ENCODE measurements at regions not wholly inside any gene's neighbourhood (a gene's known extent, or its start where the extent isn't known, plus 50 kb on each side); places are given as distances from the start of the nearest gene placed in this dataset.

DNA sequence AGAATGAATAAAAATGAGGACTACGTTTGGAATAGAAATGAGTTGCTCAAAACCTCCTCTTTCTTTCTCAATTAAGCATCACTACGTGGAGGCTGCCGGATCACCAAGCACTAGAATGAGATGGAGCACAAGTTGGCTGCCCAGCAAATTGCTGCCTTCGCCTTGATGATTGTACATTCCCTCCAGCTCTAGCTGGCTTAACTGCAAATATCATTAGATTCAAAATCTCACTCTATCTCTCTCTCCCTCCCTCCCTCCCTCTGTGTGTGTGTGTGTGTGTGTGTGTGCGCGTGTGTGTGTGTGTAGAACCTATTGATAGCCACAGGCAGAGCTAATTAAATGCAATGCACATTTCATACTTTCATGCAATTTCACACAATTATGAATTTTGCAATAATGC is 310.7 kb upstream of the CDH4 start:
- intact Hi-C loops (cut with DNase I): no loop called here
- DNase-seq (ENCODE audit: low spot score): no peak

DNA sequence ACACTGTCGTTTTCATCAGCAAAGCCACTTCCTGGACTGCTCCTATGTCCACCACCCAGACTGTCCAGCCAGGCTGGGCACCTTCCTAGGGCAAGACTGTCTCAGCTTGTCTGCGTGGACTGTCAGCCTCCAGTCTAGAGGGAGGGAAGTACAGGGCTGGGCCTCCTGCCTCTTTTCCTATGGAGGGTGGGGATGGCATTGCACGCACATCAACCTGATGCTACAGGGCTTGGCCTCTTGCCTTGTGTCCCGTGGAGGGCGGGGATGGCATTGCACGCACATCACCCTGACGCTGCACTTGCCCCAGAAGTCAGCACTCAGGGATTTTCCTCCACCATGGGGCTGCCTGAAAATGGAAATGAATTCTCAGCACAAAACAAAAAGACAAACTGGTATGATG is 304.2 kb upstream of the CDH4 start:
- DNase-seq (ENCODE audit: low spot score): no peak
- intact Hi-C loops (cut with DNase I): no loop called here

DNA sequence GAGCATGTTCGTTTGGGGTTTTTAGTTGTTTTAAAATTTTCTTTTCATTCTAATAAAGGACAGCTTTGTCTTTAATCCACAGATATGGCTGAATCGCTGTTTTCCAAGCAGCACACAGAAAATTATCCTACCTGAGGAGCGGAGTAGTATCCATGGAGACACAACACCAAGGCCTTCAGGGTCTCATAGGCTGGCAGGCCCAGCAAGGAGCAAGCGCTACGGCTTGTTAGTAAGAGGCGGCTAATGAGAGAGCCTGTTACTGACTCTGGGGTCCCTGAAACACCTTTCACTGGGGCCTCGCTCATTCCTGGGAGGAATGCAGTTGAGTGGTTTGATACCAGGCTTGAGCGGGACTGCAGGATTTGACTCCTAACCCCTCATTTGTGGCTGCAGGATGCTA is 303.8 kb upstream of the CDH4 start:
- DNase-seq (ENCODE audit: low spot score): no peak
- intact Hi-C loops (cut with DNase I): no loop called here

DNA sequence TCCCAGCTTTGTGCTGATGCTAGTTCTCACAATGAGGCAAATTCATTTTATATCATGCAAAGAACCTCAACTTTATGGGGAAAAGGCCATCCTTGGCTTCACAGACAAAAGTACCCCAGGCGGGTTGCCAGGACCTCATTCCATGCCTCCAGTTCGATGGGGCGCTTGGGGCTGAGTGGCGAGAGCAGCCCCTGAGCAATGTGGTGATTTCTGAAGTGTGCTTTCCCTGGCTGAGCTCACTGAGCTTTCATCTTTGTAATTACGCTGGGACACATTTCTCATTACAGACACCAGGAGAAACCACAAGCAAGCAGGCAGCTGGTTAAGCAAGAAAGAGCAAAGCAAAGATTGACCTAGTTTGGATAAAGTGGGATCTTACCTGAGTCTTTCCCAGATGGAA is 301.5 kb upstream of the CDH4 start:
- no peak for DNase-seq (ENCODE audit: low spot score)
- intact Hi-C loops (cut with DNase I): no loop called here

DNA sequence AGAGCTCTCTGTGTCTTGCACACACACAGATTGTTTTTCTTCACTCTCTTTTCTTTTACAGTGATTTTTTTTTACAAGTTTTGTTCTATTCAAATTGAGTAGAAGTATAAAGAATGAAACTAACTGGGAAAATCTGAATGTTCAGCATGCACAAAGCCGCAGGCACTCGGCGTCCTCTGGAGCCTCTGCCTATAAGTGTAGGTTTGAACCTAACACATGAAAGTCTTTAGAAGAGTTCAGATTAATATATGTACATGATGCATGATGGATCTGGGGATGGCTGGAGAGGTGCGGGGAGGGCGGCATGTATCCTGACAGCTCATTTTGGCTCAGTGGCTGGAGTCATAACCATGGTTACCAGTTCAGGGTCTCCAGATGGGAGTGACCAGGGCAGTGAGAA is 301.1 kb upstream of the CDH4 start:
- DNase-seq (ENCODE audit: low spot score): no peak
- intact Hi-C loops (cut with DNase I): no loop called here

DNA sequence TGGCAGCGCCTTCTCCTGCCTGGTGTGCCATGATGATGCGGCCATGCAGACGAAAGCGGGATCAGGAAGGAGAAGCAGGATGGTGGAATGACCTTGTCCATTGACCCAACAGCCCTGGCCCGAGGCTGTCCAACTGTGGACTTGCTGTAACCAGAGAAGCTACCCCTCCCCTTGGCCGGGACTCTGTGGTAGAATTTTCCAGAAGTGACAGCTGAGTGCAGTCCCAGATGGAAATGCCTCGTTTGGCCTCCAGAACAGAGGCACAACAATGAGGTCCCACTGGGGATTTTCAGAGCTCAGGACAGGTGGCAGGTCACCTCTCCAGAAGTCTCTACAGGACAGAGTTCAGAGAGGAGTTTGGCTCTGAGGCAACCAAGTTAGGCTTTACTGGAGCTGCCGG is 299.2 kb upstream of the CDH4 start:
- intact Hi-C loops (cut with DNase I): no loop called here
- no peak for DNase-seq (ENCODE audit: low spot score)

DNA sequence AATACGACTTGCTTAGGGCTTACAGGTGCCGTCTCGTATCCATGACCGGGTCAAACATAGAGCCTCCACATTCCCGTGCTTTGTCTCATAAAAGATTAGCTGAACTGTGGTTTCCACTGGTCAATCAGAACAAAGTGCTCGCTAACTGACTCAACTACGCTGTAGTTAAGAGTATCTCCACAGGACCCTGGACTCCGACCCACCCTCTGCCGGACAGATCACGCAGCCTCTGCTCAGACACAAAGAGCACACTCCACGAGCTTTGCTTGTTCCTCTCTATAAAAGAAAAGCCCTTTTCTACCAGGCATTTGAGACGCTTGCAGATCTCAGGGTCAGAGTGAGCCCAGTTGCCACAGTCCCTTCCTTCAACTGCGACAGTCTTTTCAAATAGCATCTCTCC is 298.7 kb upstream of the CDH4 start:
- DNase-seq (ENCODE audit: low spot score): no peak
- intact Hi-C loops (cut with DNase I): no loop called here

DNA sequence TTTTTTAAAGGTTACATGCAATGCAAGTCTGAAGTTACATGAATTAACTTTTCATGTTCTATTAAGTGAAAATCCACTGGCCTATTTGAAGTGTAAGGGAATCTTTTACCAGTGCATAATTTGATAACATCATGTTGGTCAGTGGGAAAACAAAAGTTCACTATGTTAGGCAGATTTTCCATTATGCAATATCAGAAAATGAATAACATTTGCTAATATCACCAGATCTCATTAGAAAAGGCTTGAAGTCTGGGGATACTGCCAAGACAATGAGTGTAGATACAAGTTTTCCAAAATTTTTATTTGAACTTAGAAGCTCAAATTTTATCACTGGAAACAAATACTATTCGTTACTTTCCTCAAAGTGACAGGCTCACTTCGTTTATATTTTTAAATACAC is 296.4 kb upstream of the CDH4 start:
- DNase-seq (ENCODE audit: low spot score): no peak
- intact Hi-C loops (cut with DNase I): no loop called here

DNA sequence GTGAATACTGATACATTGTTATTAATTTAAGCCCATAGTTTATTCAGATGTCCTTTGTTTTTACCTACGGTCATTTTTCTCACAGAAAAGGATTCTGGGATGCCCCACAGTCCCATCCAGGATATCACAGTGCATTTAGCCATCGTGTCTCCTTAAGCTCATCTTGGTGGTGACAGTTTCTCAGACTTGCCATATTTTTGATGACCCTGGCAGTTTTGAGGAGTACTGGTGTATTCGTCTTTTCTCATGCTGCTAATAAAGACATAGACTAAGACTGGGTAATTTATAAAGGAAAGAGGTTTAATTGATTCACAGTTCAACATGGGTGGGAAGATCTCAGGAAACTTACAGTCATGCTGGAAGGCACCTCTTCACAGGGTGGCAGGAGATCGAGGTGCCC is 295.9 kb upstream of the CDH4 start:
- DNase-seq (ENCODE audit: low spot score): no peak
- intact Hi-C loops (cut with DNase I): no loop called here

DNA sequence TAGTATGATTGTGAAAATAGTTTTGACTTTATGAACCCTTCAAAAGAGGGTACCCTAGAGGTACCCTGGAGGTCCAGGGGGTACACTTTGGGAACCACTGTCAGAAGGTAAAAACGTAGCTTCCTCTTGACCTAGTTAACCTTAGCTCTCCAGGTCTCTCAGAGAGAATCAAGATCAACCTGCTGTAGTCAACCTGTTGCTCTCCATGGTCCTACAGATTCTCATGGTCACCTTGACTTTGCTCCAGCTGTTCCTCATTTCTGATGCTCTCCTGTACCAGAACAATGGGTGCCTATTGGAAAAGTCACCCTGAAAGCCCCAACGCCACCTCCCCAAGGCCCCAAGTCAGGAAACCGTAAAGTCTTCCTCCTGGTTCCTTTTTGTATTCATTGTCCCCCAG is 294.4 kb upstream of the CDH4 start:
- no peak for DNase-seq (ENCODE audit: low spot score)
- intact Hi-C loops (cut with DNase I): no loop called here

DNA sequence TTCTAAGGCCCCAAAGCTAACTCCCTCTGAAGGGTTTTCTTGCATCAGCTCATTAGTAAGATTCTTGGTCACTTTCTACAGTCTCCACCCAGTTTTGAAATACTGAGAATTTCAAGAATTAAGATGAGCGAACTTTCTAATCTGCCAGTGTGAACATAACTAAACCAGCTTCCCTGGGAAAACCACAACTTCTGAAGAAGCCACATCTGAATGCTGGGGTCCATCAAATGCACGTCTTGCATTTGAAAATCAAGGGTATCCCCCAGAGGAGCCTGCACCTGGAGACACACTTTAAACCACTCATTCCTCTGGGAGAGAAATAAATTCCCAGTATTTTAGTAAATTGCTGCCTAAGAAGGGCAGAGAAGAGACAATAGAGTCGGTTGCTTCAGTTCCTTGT is 292.1 kb upstream of the CDH4 start:
- no peak for DNase-seq (ENCODE audit: low spot score)
- intact Hi-C loops (cut with DNase I): no loop called here

DNA sequence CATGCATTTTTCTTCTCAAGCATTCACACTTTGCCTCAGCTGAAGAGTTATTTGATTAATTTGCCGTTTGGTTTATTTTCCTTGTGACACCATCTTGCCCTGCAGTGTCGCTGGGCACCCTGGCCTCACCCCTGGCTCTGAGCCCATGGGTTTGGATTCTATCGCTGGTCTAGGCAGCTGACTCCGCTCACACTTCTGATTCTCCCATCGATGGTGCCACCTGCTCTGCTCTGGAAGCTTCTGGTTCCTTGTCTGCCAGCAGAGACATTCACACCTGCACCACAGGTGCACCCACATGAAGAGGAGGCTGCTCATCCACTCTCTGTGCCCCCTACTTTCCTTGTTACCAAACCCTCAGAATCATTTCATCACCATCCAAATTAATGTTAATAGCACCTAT is 291.6 kb upstream of the CDH4 start:
- intact Hi-C loops (cut with DNase I): no loop called here
- DNase-seq (ENCODE audit: low spot score): no peak

DNA sequence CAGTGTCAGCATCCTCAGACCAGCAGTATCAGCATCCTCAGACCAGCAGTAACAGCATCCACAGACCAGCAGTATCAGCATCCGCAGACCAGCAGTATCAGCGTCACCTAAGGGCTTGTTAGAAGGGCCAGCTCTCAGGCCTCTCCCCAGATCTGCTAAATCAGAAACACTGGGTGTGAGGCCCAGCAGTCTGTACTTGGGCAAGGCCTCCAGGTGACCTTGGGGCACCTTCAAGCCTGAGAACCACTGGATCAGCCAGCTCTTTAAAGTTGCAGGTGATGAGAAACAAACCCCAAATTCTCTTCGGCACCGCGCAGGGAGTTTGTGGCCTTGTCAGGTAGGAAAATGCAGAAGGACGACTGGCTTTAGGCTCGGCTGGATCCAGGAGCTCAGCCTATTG is 290.5 kb upstream of the CDH4 start:
- intact Hi-C loops (cut with DNase I): no loop called here
- DNase-seq (ENCODE audit: low spot score): no peak

DNA sequence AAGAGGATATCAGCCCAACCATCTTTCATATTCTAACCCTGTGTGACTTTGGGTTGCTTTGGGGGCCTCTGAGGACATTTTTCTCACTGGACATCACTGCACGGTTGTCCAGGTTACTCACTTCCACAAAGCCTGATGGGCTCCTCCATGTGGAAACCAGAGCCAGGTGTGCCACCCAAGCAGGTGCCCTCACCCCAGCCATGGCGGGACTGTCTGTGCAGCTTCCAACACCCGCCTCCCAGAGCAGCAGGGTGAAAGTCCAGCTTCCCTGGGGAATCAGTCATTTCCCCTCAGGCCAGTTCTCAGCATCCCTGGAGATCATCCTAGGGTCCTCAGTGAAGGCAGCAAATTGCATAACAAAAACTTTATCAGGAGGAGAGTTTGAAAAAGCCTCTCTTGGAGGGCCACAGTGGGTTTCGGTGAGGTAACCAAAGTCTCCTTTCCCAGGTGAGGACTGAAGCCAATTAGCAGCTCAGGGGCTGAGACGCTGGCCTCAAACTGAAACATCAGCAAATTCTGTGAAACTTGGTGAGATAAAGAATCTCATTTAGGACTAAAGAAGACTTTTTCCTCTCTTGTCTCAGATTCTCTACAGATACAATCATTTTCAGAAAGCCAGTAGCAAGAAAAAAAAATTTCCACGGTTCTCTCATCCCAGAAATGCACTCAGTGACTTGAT is 289.6 kb upstream of the CDH4 start:
- intact Hi-C loops (cut with DNase I): no loop called here
- no peak for DNase-seq (ENCODE audit: low spot score)

DNA sequence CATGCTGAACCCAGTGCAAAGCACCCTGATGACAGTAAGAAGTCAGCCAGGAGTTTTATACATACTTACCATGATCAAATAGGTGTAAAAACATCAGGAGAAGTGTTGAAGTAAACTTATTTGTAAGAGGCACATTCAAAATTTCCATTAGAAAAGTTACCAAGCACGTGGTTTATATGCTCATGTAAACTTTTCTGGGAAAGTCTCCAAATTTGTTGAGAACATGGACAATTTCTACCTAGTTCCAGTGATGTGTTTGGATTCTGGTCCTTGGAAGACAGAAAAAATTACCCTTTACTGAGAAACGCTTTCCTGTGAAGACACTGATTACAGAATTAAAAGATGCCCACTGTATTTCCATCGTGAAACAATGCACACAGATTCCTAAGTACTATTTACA is 288.9 kb upstream of the CDH4 start:
- intact Hi-C loops (cut with DNase I): no loop called here

DNA sequence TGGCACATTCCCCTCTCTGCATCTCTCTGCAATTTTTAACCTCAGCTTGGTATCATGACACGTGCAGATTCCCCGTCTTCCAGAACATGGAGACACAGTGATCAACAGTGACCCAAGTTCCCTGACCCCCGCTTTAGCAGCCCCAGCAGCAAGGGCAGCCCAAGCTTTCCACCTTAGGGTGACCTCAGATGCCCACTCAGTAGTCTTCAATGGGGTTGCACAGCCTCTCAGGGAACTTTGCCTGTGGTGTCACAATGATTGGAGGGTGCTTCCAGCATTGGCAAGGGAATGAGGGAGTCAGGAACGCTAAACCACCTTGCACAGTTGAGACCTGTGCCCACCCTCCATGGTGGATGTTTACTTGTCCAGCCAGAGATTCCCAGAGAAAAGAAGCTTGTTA is 287.1 kb upstream of the CDH4 start:
- no peak for DNase-seq (ENCODE audit: low spot score)
- intact Hi-C loops (cut with DNase I): no loop called here

More for the DNA sequence above, 288.9 kb upstream of the CDH4 start:
- DNase-seq (ENCODE audit: low spot score): no peak

DNA sequence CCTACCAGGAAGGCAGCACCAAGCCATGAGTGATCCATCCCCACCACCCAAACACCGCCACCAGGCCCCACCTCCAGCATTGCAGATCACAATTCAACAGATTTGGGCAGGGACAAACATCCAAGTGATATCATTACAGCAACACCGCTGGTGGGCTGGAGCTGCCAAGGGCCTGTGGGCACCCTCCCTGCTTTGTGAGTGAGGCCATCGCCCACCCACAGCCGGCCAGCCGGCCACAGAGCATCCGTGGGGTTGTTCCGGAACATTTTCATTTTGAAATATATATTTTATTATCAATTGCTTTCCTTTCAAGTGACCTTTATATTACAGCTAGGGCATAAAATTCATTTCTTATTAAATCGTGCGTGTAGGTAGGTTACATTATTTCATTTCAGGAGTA is 286.0 kb upstream of the CDH4 start:
- intact Hi-C loops (cut with DNase I): no loop called here
- DNase-seq (ENCODE audit: low spot score): no peak

DNA sequence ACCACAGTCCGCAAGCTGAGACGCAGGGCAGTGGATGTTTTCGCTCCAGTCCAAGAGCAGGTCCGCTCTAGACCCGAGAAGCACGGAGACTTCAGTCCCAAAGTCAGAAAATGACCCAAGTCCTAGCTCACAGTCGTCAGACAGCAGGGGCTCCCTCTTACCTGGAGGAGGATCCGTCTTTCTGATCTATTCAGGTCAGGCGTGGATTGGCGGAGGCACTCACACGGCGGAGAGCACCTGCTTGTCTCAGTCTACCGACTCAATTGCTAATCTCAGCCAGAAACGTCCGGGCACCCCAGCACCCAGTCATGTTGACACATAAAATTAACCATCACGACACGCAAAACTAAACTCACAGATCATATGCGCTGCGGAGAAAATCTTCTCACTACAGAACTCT is 285.3 kb upstream of the CDH4 start:
- intact Hi-C loops (cut with DNase I): no loop called here
- no peak for DNase-seq (ENCODE audit: low spot score)

DNA sequence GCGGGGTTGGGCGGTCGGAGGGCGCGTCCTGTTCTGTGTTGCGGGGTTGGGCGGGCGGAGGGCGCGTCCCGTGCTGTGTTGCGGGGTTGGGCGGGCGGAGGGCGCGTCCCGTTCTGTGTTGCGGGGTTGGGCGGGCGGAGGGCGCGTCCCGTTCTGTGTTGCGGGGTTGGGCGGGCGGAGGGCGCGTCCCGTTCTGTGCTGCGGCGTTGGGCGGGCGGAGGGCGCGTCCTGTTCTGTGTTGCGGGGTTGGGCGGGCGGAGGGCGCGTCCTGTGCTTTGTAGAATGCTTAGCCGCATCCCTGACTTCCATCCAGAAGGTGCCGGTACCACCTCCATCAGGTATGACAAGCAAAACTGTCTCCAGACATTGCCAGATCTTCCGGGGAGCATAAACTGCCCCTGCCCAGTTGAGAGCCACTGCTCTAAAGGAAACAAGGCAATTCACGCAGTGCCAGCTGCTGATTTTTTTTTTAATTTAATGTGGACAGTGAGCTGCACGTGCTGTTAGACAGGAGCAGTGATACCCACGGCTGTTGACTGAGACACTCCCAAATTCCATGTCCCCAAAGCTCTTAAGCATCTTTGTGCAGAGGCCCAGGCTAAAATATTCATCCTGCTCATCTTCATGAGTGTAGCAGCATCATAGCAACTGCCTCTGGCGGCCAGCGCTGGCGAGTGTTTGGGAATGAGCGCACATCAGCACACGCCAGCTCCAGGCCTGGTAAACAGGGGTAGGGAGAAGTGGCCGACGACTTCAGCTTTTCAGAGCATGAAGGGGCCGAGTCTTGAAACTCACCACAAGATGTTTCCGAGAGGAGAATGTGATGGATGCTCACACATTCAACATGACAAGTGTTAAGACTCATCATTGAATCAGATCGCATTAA is 284.4 kb upstream of the CDH4 start:
- no peak for DNase-seq (ENCODE audit: low spot score)
- intact Hi-C loops (cut with DNase I): no loop called here

DNA sequence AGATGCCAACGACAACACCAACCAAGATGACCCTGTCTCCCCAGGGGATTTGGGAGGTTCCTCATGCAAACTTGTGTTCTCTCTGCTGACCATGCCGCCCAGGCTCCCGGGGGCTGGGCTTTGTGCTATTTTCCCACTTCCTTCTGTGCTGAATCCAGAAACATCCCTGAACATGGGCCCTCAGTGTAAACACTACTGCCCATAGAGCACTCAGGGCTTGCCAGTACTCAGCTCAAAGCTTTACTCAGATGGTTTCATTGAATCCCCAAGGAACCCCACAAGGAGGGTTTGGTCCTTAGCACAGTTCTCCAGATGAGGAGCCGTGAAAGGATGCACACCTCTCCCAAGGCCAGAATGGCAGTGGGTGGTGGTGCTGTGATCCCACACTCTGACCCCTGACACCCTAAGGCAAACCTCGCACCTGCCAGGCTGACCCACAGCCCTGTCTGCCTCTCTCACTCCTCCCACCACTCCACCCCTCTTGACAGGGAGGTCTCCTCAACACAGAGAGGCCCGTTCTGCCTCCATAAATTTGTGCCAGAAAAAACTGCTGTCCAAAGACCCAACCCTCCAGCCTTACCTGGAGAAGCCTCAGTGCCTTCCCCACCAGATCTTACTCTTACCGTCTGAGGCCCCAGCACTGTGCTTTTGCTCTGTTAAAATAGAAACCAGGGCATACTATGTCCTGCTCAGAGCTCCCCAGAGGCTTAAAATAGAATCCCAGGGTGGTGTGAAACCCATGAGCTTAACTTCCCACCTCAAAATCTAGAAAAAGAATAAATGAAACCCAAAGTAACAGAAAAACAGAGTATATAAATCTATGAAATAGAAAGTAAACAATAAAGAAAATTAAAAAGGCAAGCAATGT is 283.0 kb upstream of the CDH4 start:
- intact Hi-C loops (cut with DNase I): no loop called here
- no peak for DNase-seq (ENCODE audit: low spot score)

Data from posterior vena cava (tissue), 2 donors.